AG04449 (cell line): ENCODE measurements at regions not wholly inside any gene's neighbourhood (a gene's known extent, or its start where the extent isn't known, plus 50 kb on each side); places are given as distances from the start of the nearest gene placed in this dataset.

Experiments
- CTCF ChIA-PET: fragments of 350-600 bp; formaldehyde crosslinking; extraction: SDS; loops from one replicate; lab custom pipeline; 2021; ENCODE audit warnings: antibody characterized with exemption; lab: Yijun Ruan, JAX
- POLR2A ChIA-PET: fragments of 400-600, 350-600 bp; formaldehyde crosslinking; extraction: SDS; loops from one replicate; lab custom pipeline; 2020; ENCODE audit warnings: antibody characterized with exemption, inconsistent platforms; lab: Yijun Ruan, JAX
- DNase-seq: peaks from one replicate; pipeline ENCODE4 v3.0.0-alpha.2; 2010; ENCODE audit warnings: low read depth, low spot score
- H3K4me3 ChIP-seq: 2 replicates; pipeline ENCODE4 v1.5.1; 2011; ENCODE audit warnings: low read depth, mild to moderate bottlenecking, control low read depth, low read length
- TF ChIP-seq, protein P1 (sequence below): IDR thresholded peaks from one replicate; pipeline ENCODE4 v1.5.1; 2011; ENCODE audit warnings: mild to moderate bottlenecking, moderate library complexity, low read length, control low read depth, inconsistent platforms; ENCODE audit not compliant: insufficient read depth; ENCODE audit errors: missing control alignments

DNA sequence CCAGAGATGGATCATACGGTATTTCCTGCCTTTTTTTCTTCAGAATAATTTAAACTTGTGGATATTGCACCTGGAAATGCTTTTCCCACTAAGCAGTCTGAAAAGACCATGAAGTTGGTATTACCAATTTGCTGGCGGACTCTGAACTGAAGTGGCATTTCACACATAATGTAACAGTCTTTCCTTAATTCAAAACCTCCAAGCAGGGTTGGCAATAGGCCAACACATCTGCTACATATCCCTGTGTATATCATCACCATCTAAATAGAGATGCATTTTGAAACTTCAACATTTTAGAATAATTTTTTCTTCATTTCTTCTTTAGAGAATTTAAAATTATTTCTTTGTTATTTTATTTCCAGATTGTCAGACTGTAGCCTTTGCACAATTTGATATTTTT is 100.5 kb downstream of the TSPAN8 start:
- no peak overlapping the region for H3K4me3 ChIP-seq
- POLR2A ChIA-PET: no interaction called here
- DNase-seq: no peak
- TF ChIP-seq, protein P1, sequence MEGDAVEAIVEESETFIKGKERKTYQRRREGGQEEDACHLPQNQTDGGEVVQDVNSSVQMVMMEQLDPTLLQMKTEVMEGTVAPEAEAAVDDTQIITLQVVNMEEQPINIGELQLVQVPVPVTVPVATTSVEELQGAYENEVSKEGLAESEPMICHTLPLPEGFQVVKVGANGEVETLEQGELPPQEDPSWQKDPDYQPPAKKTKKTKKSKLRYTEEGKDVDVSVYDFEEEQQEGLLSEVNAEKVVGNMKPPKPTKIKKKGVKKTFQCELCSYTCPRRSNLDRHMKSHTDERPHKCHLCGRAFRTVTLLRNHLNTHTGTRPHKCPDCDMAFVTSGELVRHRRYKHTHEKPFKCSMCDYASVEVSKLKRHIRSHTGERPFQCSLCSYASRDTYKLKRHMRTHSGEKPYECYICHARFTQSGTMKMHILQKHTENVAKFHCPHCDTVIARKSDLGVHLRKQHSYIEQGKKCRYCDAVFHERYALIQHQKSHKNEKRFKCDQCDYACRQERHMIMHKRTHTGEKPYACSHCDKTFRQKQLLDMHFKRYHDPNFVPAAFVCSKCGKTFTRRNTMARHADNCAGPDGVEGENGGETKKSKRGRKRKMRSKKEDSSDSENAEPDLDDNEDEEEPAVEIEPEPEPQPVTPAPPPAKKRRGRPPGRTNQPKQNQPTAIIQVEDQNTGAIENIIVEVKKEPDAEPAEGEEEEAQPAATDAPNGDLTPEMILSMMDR: no peak
- CTCF ChIA-PET: no interaction called here

DNA sequence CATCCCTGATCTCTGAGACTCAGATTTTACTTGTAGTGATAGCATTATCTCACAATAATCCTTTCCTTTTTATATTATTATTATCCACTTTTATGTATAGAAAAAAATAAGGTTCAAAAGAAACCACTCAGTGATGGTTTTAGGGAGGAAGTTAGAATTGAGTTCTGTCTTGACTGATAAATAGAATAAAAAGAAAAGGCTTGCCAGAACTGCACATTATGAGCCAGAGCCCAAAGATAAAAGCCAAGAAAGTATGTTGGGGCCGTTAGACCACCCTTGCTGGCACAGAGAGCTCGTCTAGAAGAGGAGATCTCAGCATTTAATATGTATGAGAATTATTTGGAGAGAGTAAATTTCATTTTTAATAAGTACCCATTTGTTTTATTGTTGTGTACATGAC is 103.2 kb downstream of the TSPAN8 start:
- no peak overlapping the region for H3K4me3 ChIP-seq
- DNase-seq: no peak
- ChIA-PET POLR2A (no interaction called here), CTCF (no interaction called here)
- TF ChIP-seq, protein P1: no peak

DNA sequence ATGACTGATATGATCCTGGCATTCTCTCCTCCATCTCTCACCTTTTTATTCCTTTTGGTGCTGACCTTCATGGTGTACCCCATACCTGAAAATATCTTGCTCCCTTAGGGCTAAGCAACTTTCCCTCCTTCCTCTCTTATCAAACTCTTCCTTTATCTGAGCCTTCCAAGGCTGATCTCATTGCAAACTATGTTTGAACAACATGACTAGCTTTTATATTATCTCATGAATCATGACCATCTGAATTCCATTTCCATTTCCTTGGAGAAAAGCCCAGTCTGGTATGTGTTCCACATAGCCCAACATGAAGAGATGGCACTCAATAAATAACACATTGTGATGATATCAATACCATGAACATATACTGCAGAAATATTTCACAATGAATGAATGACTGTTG is 111.6 kb downstream of the TSPAN8 start:
- CTCF ChIA-PET: no interaction called here
- TF ChIP-seq, protein P1: no peak
- DNase-seq: peak; percentile 51
- H3K4me3 ChIP-seq: no peak overlapping the region
- POLR2A ChIA-PET: no interaction called here

DNA sequence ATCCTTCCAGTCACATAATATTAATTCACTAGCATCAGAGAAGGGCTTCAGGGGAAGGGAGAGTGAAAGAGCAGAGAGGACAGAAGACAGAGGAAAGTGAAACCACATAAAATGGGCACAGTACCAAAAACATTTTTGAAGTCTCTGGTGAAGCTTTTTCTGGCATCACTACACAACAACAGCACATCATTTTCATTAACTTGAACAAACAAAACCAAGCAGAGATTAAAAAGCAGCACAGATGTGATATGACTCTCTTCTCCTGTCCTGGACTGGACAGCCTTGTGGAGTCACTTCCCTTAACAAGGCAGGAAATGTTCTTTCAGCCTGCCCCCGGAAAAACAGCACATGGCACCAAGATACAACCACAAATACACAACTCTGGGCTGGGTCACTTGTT is 112.0 kb downstream of the TSPAN8 start:
- H3K4me3 ChIP-seq: no peak overlapping the region
- DNase-seq: peak; percentile 37
- TF ChIP-seq, protein P1: no peak
- ChIA-PET CTCF (no interaction called here), POLR2A (no interaction called here)

DNA sequence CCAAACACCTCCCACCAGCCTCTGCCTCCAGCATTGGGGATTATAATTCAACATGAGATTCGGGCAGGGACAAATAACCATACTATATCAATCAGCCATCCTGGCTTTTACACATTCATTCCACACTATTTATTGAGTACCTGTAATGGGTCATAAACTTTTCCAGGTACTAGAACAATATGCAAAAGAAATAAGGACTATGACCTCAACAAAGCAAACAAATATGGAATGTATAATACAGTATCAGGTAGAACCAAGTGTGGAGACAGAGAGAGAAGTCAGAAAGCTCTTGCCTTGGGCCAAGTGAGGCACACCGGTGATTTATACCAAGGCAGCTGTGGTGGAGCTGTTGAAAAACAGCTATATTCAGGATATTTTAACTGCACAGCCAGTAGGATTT is 116.3 kb downstream of the TSPAN8 start:
- ChIA-PET POLR2A (no interaction called here), CTCF (no interaction called here)
- DNase-seq: no peak
- H3K4me3 ChIP-seq: no peak overlapping the region
- TF ChIP-seq, protein P1: no peak

DNA sequence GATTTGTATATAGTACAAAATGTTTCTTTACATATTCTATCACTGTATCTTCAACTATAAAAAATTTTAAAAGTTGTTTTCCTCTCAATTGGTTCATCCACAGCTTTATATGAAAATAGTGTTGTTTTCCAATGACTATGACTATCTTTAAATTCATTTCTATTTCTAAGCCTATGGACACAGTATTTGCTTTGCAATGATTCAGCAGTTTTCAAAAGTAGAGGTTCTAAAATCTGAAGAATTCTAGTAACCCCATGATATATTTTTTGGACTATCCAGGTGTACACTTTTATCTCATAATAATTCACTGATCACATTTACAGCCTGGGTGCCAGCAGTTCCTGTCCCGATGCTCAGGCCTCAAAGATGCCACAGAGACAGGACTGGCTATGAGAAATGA is 118.4 kb upstream of the PTPRR start:
- CTCF ChIA-PET: no interaction called here
- POLR2A ChIA-PET: no interaction called here
- DNase-seq: no peak
- H3K4me3 ChIP-seq: no peak overlapping the region
- TF ChIP-seq, protein P1: no peak
